Endothelial cell of hepatic sinusoid (primary cell): ENCODE measurements at regions not wholly inside any gene's neighbourhood (a gene's known extent, or its start where the extent isn't known, plus 50 kb on each side); places are given as distances from the start of the nearest gene placed in this dataset.

Experiments used
- in situ Hi-C: cut with HindIII; loops from 2 replicates; pipeline ENCODE4 v1.10.0; 2017; ENCODE audit warnings: low sequenced_read_pairs

GRCh38 chr1:10953505-10954193 lies 58.8 kb upstream of the TARDBP start:
- in situ Hi-C loops: no loop called here

DNA sequence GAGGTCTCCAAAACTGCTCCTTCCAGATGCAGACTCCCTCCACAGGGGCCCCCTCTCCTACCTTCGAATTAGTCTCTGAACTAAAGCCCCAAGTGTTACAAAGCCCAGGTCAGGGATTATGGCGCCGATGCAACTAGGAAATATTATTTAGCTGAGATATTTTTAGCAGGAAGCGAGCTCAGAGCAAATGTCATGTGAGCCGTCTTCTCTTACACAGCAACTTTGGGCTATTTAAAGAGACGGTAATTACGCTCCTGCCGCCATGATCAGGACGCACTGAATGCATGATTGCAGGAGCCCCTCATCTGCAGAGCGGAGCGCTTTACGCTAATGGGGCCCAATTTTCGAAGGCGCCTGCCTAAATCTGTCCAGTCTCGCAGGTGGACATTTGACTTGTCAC lies 55.3 kb upstream of the TARDBP start:
- in situ Hi-C loops: no loop called here

- in situ Hi-C loops: no loop called here
Measured at GRCh38 chr1:10958614-10959013, 53.8 kb upstream of the TARDBP start.

DNA sequence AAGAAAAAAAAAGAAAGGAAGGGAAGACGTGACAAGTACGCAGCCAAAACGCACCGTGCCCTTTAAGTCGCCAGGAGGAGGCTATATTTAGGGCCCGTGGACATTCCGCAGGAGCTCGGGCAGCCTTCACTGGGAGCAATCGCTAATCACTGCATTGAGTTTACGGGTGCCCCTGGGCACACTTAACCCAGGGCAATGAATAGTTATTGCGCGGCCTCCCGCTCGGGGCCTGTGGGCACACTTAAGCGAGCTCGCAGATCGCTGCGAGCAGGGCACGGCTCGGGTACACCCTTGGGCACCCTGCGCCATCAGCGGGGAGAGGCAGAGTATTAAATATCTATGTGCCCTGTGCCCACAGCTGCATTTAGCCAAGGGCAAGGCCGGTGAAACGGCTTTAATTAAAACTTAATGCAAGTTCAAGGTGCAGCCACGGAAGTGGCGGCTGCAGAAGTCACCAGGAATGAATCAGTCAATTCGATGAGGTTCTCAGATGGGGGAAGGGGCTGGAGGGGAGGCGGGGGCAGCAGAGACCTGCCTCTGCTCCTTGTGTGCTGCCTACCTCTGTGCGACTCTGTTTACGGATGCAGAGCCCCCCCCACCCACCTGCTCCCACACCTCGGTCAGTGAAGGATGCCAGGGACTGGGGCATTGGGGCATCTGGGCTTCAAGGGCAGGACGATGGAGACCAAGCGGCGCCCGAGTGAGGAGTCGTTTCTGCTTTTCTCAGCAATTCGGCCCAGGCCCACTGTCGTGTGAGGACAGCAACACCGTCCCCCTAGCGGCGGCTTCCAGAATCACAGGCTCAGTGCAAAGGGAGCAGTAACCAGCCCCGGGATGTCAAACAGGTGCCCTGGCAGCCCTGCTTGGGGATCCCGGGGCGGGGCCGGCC lies 51.8 kb upstream of the TARDBP start:
- in situ Hi-C loops: no loop called here

- in situ Hi-C loops: no loop called here
Measured at GRCh38 chr1:10961300-10961833, 51.1 kb upstream of the TARDBP start.

DNA sequence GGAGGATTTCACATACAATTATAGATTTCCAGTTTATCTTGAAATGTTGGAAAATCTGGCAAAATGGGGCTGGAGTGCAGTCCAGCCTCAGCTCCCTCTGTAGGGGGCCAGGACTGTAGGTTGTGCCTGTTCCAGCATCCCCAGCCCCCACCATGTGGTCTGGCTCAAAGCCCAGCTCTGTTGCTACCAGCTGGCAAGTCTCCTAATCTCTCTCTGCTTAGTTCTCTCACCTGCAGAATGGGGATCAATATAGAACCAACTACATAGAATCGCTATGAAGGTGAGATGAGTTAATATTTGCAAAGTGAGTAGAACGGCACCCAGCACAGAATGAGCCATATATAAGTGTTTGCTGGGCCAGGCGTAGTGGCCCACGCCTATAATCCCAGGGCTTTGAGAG lies 50.0 kb upstream of the TARDBP start:
- in situ Hi-C loops: no loop called here
